Thoracic aorta (tissue), 2 donors: ENCODE measurements at regions not wholly inside any gene's neighbourhood (a gene's known extent, or its start where the extent isn't known, plus 50 kb on each side); places are given as distances from the start of the nearest gene placed in this dataset.

ENCODE experiments used
- ATAC-seq: fragments of 150-250 bp; one replicate; pipeline ENCODE4 v1.8.0; 2017; ENCODE audit warnings: low read depth; ENCODE audit not compliant: insufficient number of reproducible peaks, low FRiP score
- DNase-seq: peaks from one replicate; pipeline ENCODE4 v3.0.0-alpha.2; 2020; ENCODE audit warnings: low spot score
- H3K27ac ChIP-seq, 2 donors: fragments of 200-600 bp; sonication (generic); 1 replicate in 1 of 2; 2 replicates in 1 of 2; pipeline ENCODE4 v1.5.1; 2016; ENCODE audit warnings: mild to moderate bottlenecking in 2 of 2, moderate library complexity in 2 of 2
- H3K27me3 ChIP-seq: fragments of 200-600 bp; sonication (generic); replicated peaks from 2 replicates; pipeline ENCODE4 v1.6.0; 2016; ENCODE audit warnings: mild to moderate bottlenecking; ENCODE audit not compliant: insufficient read depth
- H3K36me3 ChIP-seq: fragments of 200-600 bp; sonication (generic); one replicate; pipeline ENCODE4 v1.5.1; 2016
- H3K4me1 ChIP-seq, 2 donors: fragments of 200-600 bp; sonication (generic); 1 replicate in 1 of 2; 2 replicates in 1 of 2; pipeline versions ENCODE4 v1.5.1 to v1.6.0; 2016; ENCODE audit warnings: low read depth in 2 of 2, mild to moderate bottlenecking in 1 of 2; ENCODE audit not compliant: control insufficient read depth in 1 of 2
- H3K4me3 ChIP-seq: fragments of 200-600 bp; sonication (generic); 2 replicates; pipeline ENCODE4 v1.5.1; 2016; ENCODE audit warnings: mild to moderate bottlenecking
- H3K9me3 ChIP-seq: fragments of 200-600 bp; sonication (generic); 2 replicates; pipeline ENCODE4 v1.5.1; 2016
- CTCF ChIP-seq: fragments of 200-600 bp; sonication (generic); IDR thresholded peaks from one replicate; pipeline ENCODE4 v1.5.1; 2019; ENCODE audit warnings: antibody characterized with exemption

GRCh38 chr3:137820366-137820765, 56.3 kb downstream of the SOX14 start:
- H3K27me3 ChIP-seq: no peaks in the 10 kb centered on the region
- H3K4me3 ChIP-seq: no peak overlapping the region
- H3K36me3 ChIP-seq: no peaks in the 10 kb centered on the region
- no peak for TF ChIP-seq CTCF
- no peaks in the 10 kb centered on the region for H3K4me1 ChIP-seq
- DNase-seq (no peak), ATAC-seq (no peak)
- no peaks in the 10 kb centered on the region for H3K9me3 ChIP-seq
- H3K27ac ChIP-seq: no peak overlapping the region

GRCh38 chr3:137835096-137835495, 71.0 kb downstream of the SOX14 start:
- Histone ChIP-seq H3K9me3 (no peaks in the 10 kb centered on the region), H3K36me3 (no peaks in the 10 kb centered on the region), H3K4me1 (no peaks in the 10 kb centered on the region), H3K4me3 (no peak overlapping the region), H3K27me3 (no peaks in the 10 kb centered on the region), H3K27ac (no peak overlapping the region)
- DNase-seq: no peak
- TF ChIP-seq CTCF: no peak
- ATAC-seq: no peak

GRCh38 chr3:137845194-137845593, 81.1 kb downstream of the SOX14 start:
- Histone ChIP-seq H3K36me3 (no peaks in the 10 kb centered on the region), H3K27ac (no peak overlapping the region), H3K9me3 (no peaks in the 10 kb centered on the region), H3K4me3 (no peak overlapping the region), H3K4me1 (no peaks in the 10 kb centered on the region), H3K27me3 (no peaks in the 10 kb centered on the region)
- DNase-seq (no peak), ATAC-seq (no peak)
- TF ChIP-seq CTCF: no peak

GRCh38 chr3:137845666-137846065, 81.6 kb downstream of the SOX14 start:
- DNase-seq (no peak), ATAC-seq (no peak)
- H3K27ac ChIP-seq: no peak overlapping the region
- no peaks in the 10 kb centered on the region for H3K4me1 ChIP-seq
- no peak overlapping the region for H3K4me3 ChIP-seq
- H3K27me3 ChIP-seq: no peaks in the 10 kb centered on the region
- no peaks in the 10 kb centered on the region for H3K36me3 ChIP-seq
- no peak for TF ChIP-seq CTCF
- H3K9me3 ChIP-seq: no peaks in the 10 kb centered on the region

- no peak for TF ChIP-seq CTCF
- ATAC-seq: no peak
- no peak for DNase-seq
- Histone ChIP-seq H3K9me3 (no peaks in the 10 kb centered on the region), H3K36me3 (no peaks in the 10 kb centered on the region), H3K4me1 (no peaks in the 10 kb centered on the region), H3K27me3 (no peaks in the 10 kb centered on the region), H3K27ac (no peak overlapping the region), H3K4me3 (no peak overlapping the region)
These were observed 88.3 kb downstream of the SOX14 start for GRCh38 chr3:137852391-137852830.
